ENCODE measurements at regions not wholly inside any gene's neighbourhood (a gene's known extent, or its start where the extent isn't known, plus 50 kb on each side); places are given as distances from the start of the nearest gene placed in this dataset.

DNA sequence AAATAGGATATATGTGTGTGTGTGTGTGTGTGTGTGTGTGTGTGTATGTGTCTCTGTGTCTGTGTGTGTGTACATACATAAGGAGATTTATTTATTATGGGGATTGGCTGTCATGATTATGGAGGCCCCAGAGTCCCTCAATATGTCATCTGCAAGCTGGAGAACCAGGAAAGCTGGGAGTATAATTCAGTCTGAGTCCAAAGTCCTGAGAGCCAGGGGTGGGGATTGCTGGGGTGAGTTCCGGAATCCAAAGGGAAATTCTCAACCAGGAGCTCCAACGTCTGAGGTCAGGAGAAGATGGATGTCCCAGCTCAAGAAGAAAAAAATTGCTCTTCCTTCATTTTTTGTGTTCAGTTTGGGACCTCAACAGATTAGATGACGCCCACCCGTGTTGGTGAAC lies 50.7 kb upstream of the PLPP4 start:
- TF ChIP-seq CTCF (IDR thresholded peaks at IDR 0.05) = no peak
- TF ChIP-seq POLR2AphosphoS5 (IDR thresholded peaks at IDR 0.05) = no peak
